Astrocyte of the cerebellum (primary cell): ENCODE measurements at regions not wholly inside any gene's neighbourhood (a gene's known extent, or its start where the extent isn't known, plus 50 kb on each side); places are given as distances from the start of the nearest gene placed in this dataset.

ENCODE experiments used
- DNase-seq: peaks from one replicate; pipeline ENCODE4 v3.0.0-alpha.2; 2011; ENCODE audit warnings: low read depth
- H3K4me3 ChIP-seq: 2 replicates; pipeline ENCODE4 v1.5.1; 2011; ENCODE audit warnings: mild to moderate bottlenecking, low read depth, low read length, moderate library complexity
- in situ Hi-C: cut with HindIII; loops from 2 replicates; pipeline ENCODE4 v1.10.0; 2017; ENCODE audit warnings: low sequenced_read_pairs
- TF ChIP-seq, protein P1 (sequence below): IDR thresholded peaks from 2 replicates; pipeline ENCODE4 v1.5.1; 2012; ENCODE audit warnings: low read length, low read depth, moderate library complexity, mild to moderate bottlenecking; ENCODE audit errors: missing control alignments

DNA sequence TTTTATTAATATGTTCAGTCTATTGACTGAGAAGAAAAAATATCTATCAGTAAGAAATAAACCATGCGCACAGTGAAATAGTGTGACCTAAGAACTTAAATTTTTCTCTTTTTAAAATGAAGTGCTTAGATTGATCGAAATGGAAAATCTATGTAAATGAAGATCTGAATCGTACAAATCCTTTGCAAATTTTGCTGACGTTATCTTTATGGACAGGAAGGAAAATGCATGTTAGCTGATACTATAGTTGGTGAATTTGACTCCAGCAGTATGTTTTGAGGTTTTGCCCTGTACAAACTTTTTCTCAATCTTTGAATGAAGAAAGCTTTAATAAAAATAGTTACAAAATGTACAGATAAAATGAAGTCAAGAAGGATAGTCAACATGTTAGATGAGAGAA lies 82.9 kb downstream of the NRN1 start:
- in situ Hi-C loops, result no loop called here
- no peak for DNase-seq
- TF ChIP-seq, protein P1, sequence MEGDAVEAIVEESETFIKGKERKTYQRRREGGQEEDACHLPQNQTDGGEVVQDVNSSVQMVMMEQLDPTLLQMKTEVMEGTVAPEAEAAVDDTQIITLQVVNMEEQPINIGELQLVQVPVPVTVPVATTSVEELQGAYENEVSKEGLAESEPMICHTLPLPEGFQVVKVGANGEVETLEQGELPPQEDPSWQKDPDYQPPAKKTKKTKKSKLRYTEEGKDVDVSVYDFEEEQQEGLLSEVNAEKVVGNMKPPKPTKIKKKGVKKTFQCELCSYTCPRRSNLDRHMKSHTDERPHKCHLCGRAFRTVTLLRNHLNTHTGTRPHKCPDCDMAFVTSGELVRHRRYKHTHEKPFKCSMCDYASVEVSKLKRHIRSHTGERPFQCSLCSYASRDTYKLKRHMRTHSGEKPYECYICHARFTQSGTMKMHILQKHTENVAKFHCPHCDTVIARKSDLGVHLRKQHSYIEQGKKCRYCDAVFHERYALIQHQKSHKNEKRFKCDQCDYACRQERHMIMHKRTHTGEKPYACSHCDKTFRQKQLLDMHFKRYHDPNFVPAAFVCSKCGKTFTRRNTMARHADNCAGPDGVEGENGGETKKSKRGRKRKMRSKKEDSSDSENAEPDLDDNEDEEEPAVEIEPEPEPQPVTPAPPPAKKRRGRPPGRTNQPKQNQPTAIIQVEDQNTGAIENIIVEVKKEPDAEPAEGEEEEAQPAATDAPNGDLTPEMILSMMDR, result no peak
- no peak overlapping the region for H3K4me3 ChIP-seq

DNA sequence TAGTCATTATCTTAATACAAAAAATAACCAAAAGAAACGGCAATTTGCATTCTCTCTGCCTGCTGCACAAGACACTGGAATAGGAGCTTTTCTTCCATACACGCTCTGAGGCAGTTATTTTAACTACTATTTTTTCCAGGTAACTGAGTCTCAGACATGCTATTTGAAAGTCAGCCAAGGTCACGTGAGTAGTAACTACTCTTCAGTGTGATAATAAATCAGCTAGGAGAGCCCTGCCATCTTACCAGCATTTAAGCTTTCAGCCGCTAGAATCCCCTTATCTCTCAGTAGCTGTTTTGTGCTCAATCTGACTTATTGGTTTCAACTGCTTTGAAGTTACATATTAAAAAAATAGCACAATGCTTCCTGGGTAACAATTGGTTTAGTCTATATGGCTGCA lies 84.5 kb downstream of the NRN1 start:
- no peak overlapping the region for H3K4me3 ChIP-seq
- in situ Hi-C loops, result no loop called here
- DNase-seq, result no peak
- TF ChIP-seq, protein P1, result no peak

DNA sequence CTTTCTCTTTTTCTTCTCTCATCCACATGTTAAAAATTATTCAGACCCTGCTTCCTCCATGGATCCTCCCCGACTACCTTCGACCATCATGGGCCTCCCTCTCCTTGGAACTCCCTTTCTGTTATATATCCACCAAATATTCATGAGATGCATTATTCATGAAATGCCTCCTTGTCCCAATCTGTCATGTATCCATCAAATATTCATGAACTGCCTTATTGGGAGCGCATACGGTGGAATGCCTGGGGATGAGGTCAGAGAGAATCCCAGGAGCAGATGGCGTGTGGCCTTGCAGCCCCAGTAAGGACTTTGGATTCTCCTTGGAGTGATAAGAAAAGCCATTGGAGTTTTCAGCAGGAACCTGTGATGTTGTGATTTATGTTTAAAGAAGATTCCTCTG lies 97.0 kb downstream of the NRN1 start:
- TF ChIP-seq, protein P1, result no peak
- in situ Hi-C loops, result no loop called here
- no peak overlapping the region for H3K4me3 ChIP-seq
- no peak for DNase-seq

DNA sequence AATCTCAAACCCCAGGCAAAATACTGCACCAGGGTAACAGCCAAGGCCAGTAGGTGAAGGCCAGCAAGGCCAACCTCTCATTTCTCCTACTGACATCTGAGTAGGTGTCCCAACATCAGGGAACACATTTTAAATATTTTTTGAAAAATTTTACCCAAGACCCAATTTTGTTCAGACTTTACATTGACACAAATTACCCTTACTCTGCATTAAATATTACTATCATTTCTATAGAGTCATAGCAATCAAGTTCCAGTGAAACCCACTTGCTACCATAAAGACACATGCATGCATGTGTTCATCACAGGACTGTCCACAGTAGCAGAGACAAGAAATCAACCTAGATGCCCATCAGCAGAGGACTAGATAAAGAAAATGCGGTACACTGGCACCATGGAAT lies 99.9 kb downstream of the NRN1 start:
- no peak overlapping the region for H3K4me3 ChIP-seq
- in situ Hi-C loops, result no loop called here
- DNase-seq, result no peak
- TF ChIP-seq, protein P1, result no peak

DNA sequence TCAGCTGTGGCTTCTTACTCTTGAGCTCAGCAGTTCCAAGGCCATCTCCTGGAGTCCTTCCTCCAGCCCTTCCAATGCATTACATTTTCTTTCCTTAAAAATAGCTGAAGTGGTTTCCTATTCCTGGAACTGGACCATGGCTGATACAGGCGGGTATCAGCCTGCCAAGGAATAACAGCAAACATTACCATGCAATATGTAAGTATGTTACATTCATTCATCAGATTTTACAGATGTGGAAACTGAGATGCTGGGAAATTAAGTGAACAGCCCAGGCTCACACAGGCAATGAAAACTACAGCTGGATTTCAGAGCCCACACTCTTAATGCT lies 100.4 kb downstream of the NRN1 start:
- in situ Hi-C loops, result no loop called here
- DNase-seq, result no peak
- TF ChIP-seq, protein P1, result no peak
- no peak overlapping the region for H3K4me3 ChIP-seq

DNA sequence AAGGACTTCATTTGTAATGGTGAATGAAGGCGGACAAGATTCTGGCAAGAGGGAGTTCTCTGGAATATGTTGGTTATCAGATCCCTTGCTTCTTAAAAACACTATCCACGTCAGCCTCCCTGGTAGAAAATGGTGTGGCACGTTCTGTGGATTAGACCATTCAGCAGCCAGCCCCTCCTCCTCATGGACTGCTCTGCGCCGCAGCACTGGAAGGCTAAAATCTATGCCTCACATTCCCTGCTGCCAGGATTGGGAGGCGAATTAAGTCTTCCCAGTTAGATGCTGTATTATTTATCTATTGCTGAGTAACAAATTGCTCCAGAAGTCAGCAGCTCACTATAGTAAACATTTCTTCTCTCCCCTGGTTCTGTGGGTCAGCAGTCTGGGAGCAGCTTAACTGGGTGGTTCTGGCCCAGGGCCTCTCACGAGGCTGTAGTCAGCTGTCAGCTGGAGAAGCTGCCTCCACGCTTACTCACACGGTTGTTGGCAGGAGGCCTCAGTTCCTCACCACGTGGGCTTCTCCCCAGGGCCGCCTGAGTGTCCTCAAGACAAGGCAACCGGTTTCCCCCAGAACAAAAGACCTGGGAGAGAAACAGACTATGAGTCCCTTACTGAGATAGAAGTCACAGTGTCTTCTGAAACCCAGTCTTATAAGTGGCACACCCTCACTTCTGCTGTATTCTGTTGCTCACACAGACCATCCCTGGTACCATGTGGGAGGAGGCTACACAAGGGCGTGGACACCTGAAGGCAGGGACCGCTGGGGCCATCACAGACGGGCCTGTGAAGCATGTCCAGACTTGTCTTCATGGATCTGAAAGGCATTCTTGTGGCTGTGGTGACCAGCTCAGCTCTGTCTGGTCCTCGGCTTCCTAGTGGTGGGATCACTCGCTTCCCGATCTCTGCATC lies 101.0 kb downstream of the NRN1 start:
- in situ Hi-C loops, result no loop called here
- no peak overlapping the region for H3K4me3 ChIP-seq
- peak; percentile 78 for DNase-seq
- TF ChIP-seq, protein P1, result no peak
